Fibroblast of peridontal ligament (primary cell): ENCODE measurements at regions not wholly inside any gene's neighbourhood (a gene's known extent, or its start where the extent isn't known, plus 50 kb on each side); places are given as distances from the start of the nearest gene placed in this dataset.
"Not testable (repeated sequence)": the region's sequence is repeated elsewhere in the genome, so short reads cannot be mapped to it uniquely, and the experiment has no call there.

Experiments used
- DNase-seq: peaks from one replicate; pipeline ENCODE4 v3.0.0-alpha.2; 2010; ENCODE audit errors: extremely low read depth

- no peak for DNase-seq
Observed at GRCh38 chr10:78456649-78457400, 423.2 kb downstream of the RPS24 start.

DNA sequence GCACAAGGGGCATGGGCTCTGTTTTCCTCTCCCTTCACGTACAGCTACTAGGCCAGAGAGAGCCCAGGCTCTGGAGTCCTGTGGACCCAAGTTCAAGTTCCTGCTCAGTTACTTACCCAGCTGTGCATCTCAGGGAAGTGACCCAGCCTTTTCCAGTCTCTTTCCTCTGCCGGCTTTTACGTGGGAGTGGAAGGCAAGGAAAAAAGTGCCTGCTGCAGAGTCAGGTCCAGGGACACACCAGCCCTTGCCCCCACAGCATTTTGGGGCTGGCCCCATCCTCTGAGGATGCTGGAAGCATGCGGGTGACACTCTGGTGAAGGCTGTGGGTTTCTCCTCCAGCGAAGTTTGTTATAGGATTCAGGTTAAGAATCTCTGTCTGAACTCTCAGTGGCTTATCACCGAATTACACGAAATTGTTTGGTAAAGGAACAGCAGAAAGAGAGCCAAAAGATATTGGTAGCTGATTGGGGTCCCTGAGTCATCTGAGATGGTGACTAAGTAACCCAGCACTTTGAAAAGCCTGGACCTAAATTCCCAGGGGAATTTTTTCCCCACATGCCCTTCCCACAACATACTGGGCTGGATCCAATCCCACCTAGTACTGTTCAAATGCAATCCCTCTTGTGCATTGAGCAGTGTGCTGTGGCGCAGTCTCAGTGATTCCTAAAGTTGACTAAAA lies 424.3 kb downstream of the RPS24 start:
- DNase-seq = peak; percentile 86

- peak; percentile 63 for DNase-seq
Observed at GRCh38 chr10:78458983-78459638, 425.4 kb downstream of the RPS24 start.

GRCh38 chr10:78459639-78460037 lies 426.0 kb downstream of the RPS24 start:
- DNase-seq = no peak

DNA sequence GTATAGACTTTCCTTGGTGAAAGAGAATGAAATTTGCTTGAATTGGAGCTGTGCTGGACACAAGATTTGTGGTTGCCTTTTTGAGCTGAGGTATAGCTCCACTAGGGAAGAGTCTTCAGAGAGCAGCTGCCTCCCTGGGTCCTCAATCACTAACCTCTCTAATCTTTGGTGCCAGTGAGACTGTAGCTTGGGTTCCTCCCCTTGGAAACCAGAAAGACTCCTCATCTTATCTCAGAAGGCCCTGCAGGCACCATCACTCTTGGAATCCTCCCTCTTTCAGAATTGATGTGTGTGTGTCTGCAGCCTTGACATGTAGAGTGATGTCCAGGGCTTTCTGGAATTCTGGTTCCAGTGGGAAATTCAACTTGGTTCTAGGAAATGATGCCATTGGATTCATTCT lies 426.5 kb downstream of the RPS24 start:
- DNase-seq = no peak

DNA sequence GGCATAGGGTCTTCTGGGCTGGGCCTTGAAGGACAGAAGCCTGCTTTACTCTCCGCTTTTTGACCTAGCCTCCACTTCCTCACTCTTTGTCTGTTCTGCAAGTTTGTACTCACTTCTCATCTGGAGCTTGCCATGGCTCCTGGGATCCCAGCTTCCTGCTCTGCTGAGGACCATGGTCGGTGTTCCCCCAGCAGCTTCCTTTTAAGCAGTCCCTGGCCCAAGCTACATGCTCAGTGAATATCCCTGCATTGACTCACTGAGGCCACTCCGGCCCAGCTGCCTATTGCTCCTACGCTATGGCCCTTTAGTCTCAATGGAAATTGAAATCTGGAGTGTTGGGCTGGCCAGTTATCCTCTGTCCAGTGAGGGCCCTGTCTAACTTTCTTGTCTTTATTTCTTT lies 427.7 kb downstream of the RPS24 start:
- no peak for DNase-seq

GRCh38 chr10:78462176-78462575 lies 428.5 kb downstream of the RPS24 start:
- DNase-seq = no peak

DNA sequence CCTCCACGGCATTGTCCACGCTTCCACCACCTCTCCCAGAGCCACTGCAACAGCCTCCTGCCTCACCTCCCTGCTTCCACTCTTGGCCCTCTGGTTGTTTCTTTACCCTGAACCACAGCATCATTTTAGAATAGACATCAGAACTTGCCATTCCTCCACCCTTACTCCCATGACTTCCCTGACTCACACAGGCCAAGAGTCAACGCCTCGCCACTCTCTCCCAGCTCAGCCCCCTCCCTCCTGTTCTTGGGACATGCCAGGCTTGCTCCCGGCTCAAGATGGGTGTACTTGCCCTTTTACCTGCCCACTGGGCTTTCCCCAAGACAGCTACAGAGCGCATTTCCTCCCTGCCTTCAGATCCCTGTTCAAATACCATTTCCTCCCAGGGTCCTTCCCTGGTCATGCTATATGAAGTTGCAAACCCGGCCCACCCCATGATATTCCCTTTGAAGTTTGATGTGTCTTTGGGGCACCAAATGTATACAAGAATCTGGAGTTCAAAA lies 429.1 kb downstream of the RPS24 start:
- DNase-seq = no peak

GRCh38 chr10:78464118-78464855 lies 430.6 kb downstream of the RPS24 start:
- DNase-seq = no peak

- no peak for DNase-seq
Observed at GRCh38 chr10:78464856-78465267, 431.2 kb downstream of the RPS24 start.

DNA sequence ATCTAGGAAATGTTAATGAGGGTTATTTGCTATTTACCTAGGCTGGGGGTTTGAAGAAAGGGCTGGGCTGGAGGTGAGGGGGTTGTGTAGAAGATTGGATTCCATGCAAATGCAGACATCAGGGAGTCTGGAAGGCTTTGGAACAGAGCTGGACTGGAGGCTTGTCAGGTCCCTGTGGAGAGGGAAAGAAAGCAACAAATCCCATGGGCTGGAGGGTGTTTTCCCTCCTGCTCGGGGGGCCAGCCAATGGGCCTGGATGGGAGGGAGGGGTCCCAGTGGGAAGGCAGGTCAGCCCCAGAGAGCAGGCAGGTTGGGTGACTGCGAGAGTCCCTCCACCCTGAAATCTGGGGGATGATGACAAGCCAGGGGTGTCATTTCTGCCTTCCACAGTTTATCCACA lies 431.8 kb downstream of the RPS24 start:
- no peak for DNase-seq

GRCh38 chr10:78467496-78468106 lies 433.9 kb downstream of the RPS24 start:
- no peak for DNase-seq

DNA sequence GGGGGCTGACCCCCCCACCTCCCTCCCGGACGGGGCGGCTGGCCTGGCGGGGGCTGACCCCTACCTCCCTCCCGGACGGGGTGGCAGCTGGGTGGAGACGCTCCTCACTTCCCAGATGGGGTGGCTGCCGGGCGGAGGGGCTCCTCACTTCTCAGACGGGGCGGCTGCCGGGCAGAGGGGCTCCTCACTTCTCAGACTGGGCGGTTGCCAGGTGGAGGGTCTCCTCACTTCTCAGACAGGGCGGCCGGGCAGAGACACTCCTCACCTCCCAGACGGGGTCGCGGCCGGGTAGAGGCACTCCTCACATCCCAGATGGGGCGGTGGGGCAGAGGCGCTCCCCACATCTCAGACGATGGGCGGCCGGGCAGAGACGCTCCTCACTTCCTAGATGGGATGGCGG lies 435.1 kb downstream of the RPS24 start:
- DNase-seq = not testable (repeated sequence)

GRCh38 chr10:78470267-78471103 lies 436.8 kb downstream of the RPS24 start:
- no peak for DNase-seq

DNA sequence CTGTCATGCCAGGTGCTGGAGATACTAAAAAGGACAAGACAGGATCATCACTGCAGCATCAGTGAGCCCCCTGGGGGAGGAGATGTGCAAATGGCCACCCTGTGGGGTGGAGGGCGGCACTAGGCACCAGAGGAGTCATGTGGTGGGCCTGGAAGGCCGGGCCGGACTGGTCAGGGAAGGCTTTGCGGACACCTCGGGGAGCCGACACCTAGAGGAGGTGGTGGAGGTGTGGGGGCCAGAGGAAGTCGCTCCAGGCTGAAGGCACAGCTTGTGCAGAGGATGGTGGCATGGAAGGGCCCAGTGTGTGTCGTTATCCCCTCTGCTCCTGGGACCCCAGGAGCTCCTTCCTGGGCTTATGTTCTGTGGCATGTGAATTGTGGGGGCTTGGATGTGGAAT lies 437.7 kb downstream of the RPS24 start:
- no peak for DNase-seq

GRCh38 chr10:78471723-78472550 lies 438.3 kb downstream of the RPS24 start:
- DNase-seq = no peak

DNA sequence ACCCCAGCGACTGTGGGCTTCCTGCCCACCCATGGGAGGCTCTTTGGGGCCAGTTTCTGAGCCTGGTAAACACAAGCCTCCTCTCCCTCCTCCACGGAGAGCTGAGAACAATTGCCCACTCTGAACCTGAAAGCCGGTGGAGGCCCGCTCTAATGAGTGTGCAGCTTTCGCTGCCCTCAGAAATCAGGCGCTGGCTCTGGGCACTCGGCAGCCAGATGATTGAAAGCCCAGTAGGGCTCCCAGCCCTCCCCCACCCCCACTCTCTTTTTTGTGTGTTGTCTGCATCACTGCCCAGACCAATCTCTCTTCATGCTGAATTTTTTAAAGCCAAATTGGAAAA lies 438.9 kb downstream of the RPS24 start:
- no peak for DNase-seq

GRCh38 chr10:78473006-78473405 lies 439.3 kb downstream of the RPS24 start:
- no peak for DNase-seq

DNA sequence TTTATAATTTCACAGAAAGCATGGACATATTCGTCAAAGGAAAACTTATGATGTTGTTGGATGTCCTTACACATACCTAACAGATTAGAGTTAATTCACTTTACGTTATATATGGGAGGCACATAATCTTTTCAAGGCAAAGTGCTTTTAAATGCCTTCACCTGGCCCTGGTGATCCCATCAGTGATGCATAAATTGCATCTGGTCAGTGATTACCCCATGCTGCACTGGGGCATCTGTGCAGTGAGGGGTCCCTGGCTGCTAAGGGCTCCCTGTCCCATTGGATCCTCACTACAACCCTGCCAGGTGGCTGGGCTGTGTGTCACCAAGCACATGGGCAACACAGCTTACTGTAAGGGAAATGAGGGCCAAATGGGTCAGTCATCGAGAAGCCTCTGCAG lies 441.1 kb downstream of the RPS24 start:
- DNase-seq = no peak

DNA sequence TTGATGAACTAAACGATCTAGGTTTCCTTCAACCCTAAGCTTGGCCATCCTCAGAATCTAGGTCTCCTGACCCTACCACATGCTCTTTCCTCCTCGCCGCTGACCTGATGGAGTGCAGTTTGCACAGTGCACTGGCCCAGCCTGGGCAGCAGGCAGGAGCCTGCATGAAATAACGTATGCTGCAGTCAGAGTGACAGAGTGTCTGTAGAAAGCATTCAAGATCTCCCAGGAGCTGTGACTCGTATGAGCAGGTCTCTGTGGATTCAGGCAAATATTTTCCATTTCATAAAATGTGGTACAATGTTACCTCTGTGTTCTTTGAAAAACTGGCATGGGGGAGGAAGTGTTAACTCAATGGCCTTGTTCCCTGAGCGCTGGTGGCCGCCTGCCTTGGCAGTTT lies 441.8 kb downstream of the RPS24 start:
- no peak for DNase-seq
